Astrocyte (in vitro differentiated cells and primary cell): ENCODE measurements at regions not wholly inside any gene's neighbourhood (a gene's known extent, or its start where the extent isn't known, plus 50 kb on each side); places are given as distances from the start of the nearest gene placed in this dataset.

Experiments
- DNase-seq: peaks from one replicate; pipeline ENCODE4 v3.0.0-alpha.2; 2010; ENCODE audit warnings: low read depth
- FAIRE-seq: peaks from 2 replicates; lab custom pipeline; 2011; peaks lifted over from hg19 to GRCh38; lab: Jason Lieb, UNC
- H2AFZ ChIP-seq: 2 replicates; pipeline ENCODE4 v1.6.0; 2012; ENCODE audit warnings: low read depth, low read length, inconsistent platforms
- H3K27ac ChIP-seq: 2 replicates; pipeline ENCODE4 v1.5.1; 2011; ENCODE audit warnings: low read depth, low read length, inconsistent platforms
- H3K27me3 ChIP-seq: 2 replicates; pipeline ENCODE4 v1.6.0; 2011; ENCODE audit warnings: low read length, inconsistent platforms; ENCODE audit not compliant: insufficient read depth
- H3K36me3 ChIP-seq: 2 replicates; pipeline ENCODE4 v1.5.1; 2011; ENCODE audit warnings: low read length, inconsistent platforms; ENCODE audit not compliant: insufficient read depth
- H3K4me1 ChIP-seq: 2 replicates; pipeline ENCODE4 v1.5.1; 2011; ENCODE audit warnings: low read length, inconsistent platforms; ENCODE audit not compliant: insufficient read depth
- H3K4me2 ChIP-seq: 2 replicates; pipeline ENCODE4 v1.6.0; 2012; ENCODE audit warnings: low read length, inconsistent platforms
- H3K4me3 ChIP-seq: 2 replicates; pipeline ENCODE4 v1.5.1; 2011; ENCODE audit warnings: low read depth, mild to moderate bottlenecking, low read length, inconsistent platforms; ENCODE audit not compliant: insufficient read depth
- H3K79me2 ChIP-seq: 2 replicates; pipeline ENCODE4 v1.6.0; 2012; ENCODE audit warnings: mild to moderate bottlenecking, low read length, inconsistent platforms; ENCODE audit not compliant: insufficient read depth
- H3K9ac ChIP-seq: 2 replicates; pipeline ENCODE4 v1.6.0; 2012; ENCODE audit warnings: mild to moderate bottlenecking, low read length, inconsistent platforms
- H3K9me3 ChIP-seq: 2 replicates; pipeline ENCODE4 v1.5.1; 2012; ENCODE audit warnings: low read depth, mild to moderate bottlenecking, low read length, inconsistent platforms; ENCODE audit not compliant: insufficient read depth
- H4K20me1 ChIP-seq: 2 replicates; pipeline ENCODE4 v1.6.0; 2012; ENCODE audit warnings: low read length, inconsistent platforms; ENCODE audit not compliant: insufficient read depth
- H3K27ac Mint-ChIP-seq: one replicate; pipeline ENCODE4 v1.8.0; 2021; ENCODE audit warnings: mild to moderate bottlenecking, mixed read lengths; ENCODE audit not compliant: unreplicated experiment
- H3K27me3 Mint-ChIP-seq: one replicate; pipeline ENCODE4 v1.8.0; 2021; ENCODE audit warnings: low read depth, mixed read lengths; ENCODE audit not compliant: unreplicated experiment
- H3K36me3 Mint-ChIP-seq: one replicate; pipeline ENCODE4 v1.8.0; 2021; ENCODE audit warnings: low read depth, mixed read lengths; ENCODE audit not compliant: unreplicated experiment
- H3K4me1 Mint-ChIP-seq: one replicate; pipeline ENCODE4 v1.8.0; 2021; ENCODE audit warnings: low read depth, mixed read lengths; ENCODE audit not compliant: unreplicated experiment
- H3K4me3 Mint-ChIP-seq: one replicate; pipeline ENCODE4 v1.8.0; 2021; ENCODE audit warnings: mild to moderate bottlenecking, moderate library complexity, mixed read lengths; ENCODE audit not compliant: unreplicated experiment
- H3K9me3 Mint-ChIP-seq: one replicate; pipeline ENCODE4 v1.8.0; 2021; ENCODE audit warnings: mild to moderate bottlenecking, mixed read lengths; ENCODE audit not compliant: unreplicated experiment
- EZH2 ChIP-seq: IDR thresholded peaks from 2 replicates; pipeline ENCODE4 v1.6.1; 2012; ENCODE audit warnings: mild to moderate bottlenecking, low read length, inconsistent platforms; ENCODE audit not compliant: insufficient read depth
- TF ChIP-seq, protein P1 (sequence below): IDR thresholded peaks from 2 replicates; pipeline ENCODE4 v1.5.1; 2011; ENCODE audit warnings: low read depth, mild to moderate bottlenecking, inconsistent platforms, low read length, moderate library complexity; ENCODE audit not compliant: insufficient read depth

DNA sequence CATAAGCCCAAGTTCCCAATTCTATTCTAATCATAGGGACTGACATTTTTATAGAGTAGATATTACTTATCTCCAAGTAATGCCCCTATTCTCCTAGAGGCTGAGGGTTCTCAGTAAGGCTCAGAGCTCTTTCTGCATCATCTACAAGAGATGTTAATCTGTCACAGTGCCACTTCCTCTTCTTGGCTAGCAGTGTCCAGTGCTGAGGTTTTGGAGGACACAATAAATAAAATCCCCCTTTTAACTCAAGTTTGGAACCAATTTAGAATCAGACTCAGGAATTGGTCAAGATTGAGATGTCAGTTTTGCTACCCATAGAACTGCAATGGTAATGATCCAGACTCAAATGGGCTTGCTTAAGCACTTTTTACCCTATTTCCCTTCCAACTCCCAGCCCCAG, 154.1 kb upstream of the ARID2 start:
- no peak for TF ChIP-seq EZH2
- TF ChIP-seq, protein P1, sequence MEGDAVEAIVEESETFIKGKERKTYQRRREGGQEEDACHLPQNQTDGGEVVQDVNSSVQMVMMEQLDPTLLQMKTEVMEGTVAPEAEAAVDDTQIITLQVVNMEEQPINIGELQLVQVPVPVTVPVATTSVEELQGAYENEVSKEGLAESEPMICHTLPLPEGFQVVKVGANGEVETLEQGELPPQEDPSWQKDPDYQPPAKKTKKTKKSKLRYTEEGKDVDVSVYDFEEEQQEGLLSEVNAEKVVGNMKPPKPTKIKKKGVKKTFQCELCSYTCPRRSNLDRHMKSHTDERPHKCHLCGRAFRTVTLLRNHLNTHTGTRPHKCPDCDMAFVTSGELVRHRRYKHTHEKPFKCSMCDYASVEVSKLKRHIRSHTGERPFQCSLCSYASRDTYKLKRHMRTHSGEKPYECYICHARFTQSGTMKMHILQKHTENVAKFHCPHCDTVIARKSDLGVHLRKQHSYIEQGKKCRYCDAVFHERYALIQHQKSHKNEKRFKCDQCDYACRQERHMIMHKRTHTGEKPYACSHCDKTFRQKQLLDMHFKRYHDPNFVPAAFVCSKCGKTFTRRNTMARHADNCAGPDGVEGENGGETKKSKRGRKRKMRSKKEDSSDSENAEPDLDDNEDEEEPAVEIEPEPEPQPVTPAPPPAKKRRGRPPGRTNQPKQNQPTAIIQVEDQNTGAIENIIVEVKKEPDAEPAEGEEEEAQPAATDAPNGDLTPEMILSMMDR, result no peak
- H2AFZ ChIP-seq, result no peak overlapping the region
- H3K27ac ChIP-seq, result no peak overlapping the region
- H4K20me1 ChIP-seq, result no peaks in the 10 kb centered on the region
- H3K4me3 ChIP-seq, result no peak overlapping the region
- H3K9me3 ChIP-seq, result no peaks in the 10 kb centered on the region
- no peak overlapping the region for H3K27ac Mint-ChIP-seq
- H3K4me1 Mint-ChIP-seq, result no peaks in the 10 kb centered on the region
- H3K4me3 Mint-ChIP-seq, result no peak overlapping the region
- H3K36me3 Mint-ChIP-seq, result no peaks in the 10 kb centered on the region
- H3K9me3 Mint-ChIP-seq, result no peaks in the 10 kb centered on the region
- H3K79me2 ChIP-seq, result no peaks in the 10 kb centered on the region
- no peaks in the 10 kb centered on the region for H3K36me3 ChIP-seq
- FAIRE-seq, result no peak
- H3K4me2 ChIP-seq, result no peak overlapping the region
- H3K27me3 Mint-ChIP-seq, result peaks cover 3% of the 10 kb centered on the region
- H3K4me1 ChIP-seq, result no peaks in the 10 kb centered on the region
- no peak for DNase-seq
- H3K27me3 ChIP-seq, result no peaks in the 10 kb centered on the region
- no peak overlapping the region for H3K9ac ChIP-seq

DNA sequence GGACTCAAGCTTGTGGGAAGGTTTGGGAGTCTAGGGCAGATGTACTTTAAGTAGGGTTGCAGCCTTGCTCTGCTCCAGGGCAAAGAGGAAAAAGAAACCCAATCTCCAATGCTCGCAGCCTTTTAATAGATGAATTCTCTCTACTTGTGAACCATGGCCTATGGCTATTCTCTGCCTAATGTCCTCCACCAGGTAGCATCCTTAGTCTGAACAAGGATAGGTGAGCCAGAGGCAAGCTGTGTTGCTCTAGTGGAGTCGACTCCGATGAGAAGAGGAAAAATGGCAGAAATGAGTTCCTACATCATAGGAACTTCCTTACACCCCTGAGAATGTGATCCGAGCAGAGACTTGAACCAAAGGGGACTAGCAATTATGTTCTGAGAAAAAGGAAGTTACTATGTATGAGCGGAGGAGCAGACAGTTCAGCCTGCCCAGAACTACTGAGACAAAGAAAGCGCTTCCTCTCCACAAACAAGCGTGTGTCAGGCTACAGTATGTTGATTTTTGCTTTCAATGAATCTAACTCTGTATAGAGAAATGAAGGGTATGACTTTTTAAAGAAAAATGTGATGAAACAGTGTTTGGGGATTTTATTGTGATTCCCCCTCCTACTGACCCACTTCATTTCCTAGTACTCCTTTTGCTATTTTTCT, 153.6 kb upstream of the ARID2 start:
- Mint-ChIP-seq H3K27ac (no peak overlapping the region), H3K9me3 (no peaks in the 10 kb centered on the region), H3K27me3 (peaks cover 3% of the 10 kb centered on the region), H3K4me3 (no peak overlapping the region), H3K36me3 (no peaks in the 10 kb centered on the region), H3K4me1 (no peaks in the 10 kb centered on the region)
- Histone ChIP-seq H3K9ac (no peak overlapping the region), H3K79me2 (no peaks in the 10 kb centered on the region), H3K36me3 (no peaks in the 10 kb centered on the region), H3K4me3 (no peak overlapping the region), H3K27ac (no peak overlapping the region), H3K9me3 (no peaks in the 10 kb centered on the region), H3K4me1 (no peaks in the 10 kb centered on the region), H2AFZ (no peak overlapping the region), H3K4me2 (no peak overlapping the region), H3K27me3 (peaks cover 3% of the 10 kb centered on the region), H4K20me1 (no peaks in the 10 kb centered on the region)
- FAIRE-seq (no peak), DNase-seq (no peak)
- no peak for TF ChIP-seq EZH2
- TF ChIP-seq, protein P1, result no peak

DNA sequence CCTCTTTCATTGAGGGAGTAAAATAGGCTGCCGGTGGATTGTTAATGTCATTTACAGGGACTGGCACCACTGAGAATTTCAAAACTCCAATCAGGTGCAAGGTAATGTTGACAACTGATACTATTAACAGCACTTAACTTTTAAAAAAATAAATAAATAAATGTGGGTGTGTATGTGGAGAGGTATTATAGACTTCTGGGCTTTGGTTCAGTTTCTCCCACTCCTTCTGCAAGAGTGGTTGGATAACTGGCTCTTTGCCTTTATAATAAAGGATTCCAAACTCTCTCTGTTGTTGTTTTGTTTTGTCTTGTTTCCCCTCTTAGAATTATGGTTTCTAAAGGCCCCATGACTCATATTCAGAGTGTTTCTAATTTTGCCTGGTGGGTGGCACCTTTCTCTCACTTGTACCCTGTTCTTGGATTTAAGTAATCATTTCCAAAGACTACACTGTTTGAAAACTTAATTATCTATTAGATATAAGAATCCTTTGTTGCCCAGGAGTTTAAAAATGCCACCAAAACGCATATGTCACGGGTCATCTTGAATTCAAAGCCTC, 151.6 kb upstream of the ARID2 start:
- Histone ChIP-seq H3K4me3 (no peak overlapping the region), H2AFZ (no peak overlapping the region), H3K27me3 (peaks cover 3% of the 10 kb centered on the region), H3K4me2 (no peak overlapping the region), H3K9me3 (no peaks in the 10 kb centered on the region), H3K9ac (no peak overlapping the region), H4K20me1 (no peaks in the 10 kb centered on the region), H3K79me2 (no peaks in the 10 kb centered on the region), H3K27ac (no peak overlapping the region), H3K36me3 (no peaks in the 10 kb centered on the region), H3K4me1 (no peaks in the 10 kb centered on the region)
- Mint-ChIP-seq H3K4me1 (peaks cover 4% of the 10 kb centered on the region), H3K4me3 (no peak overlapping the region), H3K27ac (no peak overlapping the region), H3K36me3 (no peaks in the 10 kb centered on the region), H3K9me3 (no peaks in the 10 kb centered on the region), H3K27me3 (peaks cover 3% of the 10 kb centered on the region)
- peak; percentile 34 for DNase-seq
- FAIRE-seq, result no peak
- TF ChIP-seq, protein P1, result no peak
